Breast epithelium (tissue), 3 donors: ENCODE measurements at regions not wholly inside any gene's neighbourhood (a gene's known extent, or its start where the extent isn't known, plus 50 kb on each side); places are given as distances from the start of the nearest gene placed in this dataset.

Experiments
- POLR2A ChIP-seq: fragments of 450-650 bp; IDR thresholded peaks from one replicate; pipeline ENCODE4 v1.6.1; 2016; ENCODE audit warnings: antibody characterized with exemption, mild to moderate bottlenecking, moderate library complexity
- TF ChIP-seq, protein P1 (sequence below), 3 donors: fragments of 450-650 bp; IDR thresholded peaks; one replicate each; pipeline ENCODE4 v1.5.1; 2016 to 2017; ENCODE audit warnings: antibody characterized with exemption in 3 of 3, mild to moderate bottlenecking in 3 of 3, moderate library complexity in 3 of 3

GRCh38 chr2:12816379-12817306 lies 99.9 kb downstream of the TRIB2 start:
- TF ChIP-seq, protein P1, sequence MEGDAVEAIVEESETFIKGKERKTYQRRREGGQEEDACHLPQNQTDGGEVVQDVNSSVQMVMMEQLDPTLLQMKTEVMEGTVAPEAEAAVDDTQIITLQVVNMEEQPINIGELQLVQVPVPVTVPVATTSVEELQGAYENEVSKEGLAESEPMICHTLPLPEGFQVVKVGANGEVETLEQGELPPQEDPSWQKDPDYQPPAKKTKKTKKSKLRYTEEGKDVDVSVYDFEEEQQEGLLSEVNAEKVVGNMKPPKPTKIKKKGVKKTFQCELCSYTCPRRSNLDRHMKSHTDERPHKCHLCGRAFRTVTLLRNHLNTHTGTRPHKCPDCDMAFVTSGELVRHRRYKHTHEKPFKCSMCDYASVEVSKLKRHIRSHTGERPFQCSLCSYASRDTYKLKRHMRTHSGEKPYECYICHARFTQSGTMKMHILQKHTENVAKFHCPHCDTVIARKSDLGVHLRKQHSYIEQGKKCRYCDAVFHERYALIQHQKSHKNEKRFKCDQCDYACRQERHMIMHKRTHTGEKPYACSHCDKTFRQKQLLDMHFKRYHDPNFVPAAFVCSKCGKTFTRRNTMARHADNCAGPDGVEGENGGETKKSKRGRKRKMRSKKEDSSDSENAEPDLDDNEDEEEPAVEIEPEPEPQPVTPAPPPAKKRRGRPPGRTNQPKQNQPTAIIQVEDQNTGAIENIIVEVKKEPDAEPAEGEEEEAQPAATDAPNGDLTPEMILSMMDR (IDR thresholded peaks at IDR 0.05): no peak
- TF ChIP-seq POLR2A: no peak
